ENCODE measurements at regions not wholly inside any gene's neighbourhood (a gene's known extent, or its start where the extent isn't known, plus 50 kb on each side); places are given as distances from the start of the nearest gene placed in this dataset.

- TF ChIP-seq CTCF (conservative IDR thresholded peaks at IDR 0.05 in 1 of 2, IDR thresholded peaks at IDR 0.05 in 1 of 2; ENCODE audit: low read depth in 1 of 2, low read length in 2 of 2) (no peak), EZH2 (IDR thresholded peaks at IDR 0.05; ENCODE audit: low read length, missing control alignments) (no peak)
These were observed 116.6 kb upstream of the PARD3B start for GRCh38 chr2:204428675-204429074.
